HL-60/S4 treated with phorbol 12-myristate 13-acetate at 8.2 ng/mL for 4 days and 3 days (cell line): ENCODE measurements at regions not wholly inside any gene's neighbourhood (a gene's known extent, or its start where the extent isn't known, plus 50 kb on each side); places are given as distances from the start of the nearest gene placed in this dataset.
"Not testable (repeated sequence)": the region's sequence is repeated elsewhere in the genome, so short reads cannot be mapped to it uniquely, and the experiment has no call there.

Source experiments
- in situ Hi-C: fragments of 300-500 bp; cut with MboI; formaldehyde crosslinking; loops from 2 replicates; pipeline ENCODE4 v1.15.0; 2022; ENCODE audit warnings: low sequenced_read_pairs

GRCh38 chr5:42235241-42235640 is 188.0 kb upstream of the GHR start:
- in situ Hi-C loops = no loop called here

GRCh38 chr5:42235837-42236236 is 187.4 kb upstream of the GHR start:
- in situ Hi-C loops = no loop called here

- in situ Hi-C loops = no loop called here
These were observed 181.6 kb upstream of the GHR start for GRCh38 chr5:42241636-42242035.

- in situ Hi-C loops = no loop called here
These were observed 181.0 kb upstream of the GHR start for GRCh38 chr5:42242210-42242609.

- in situ Hi-C loops = no loop called here
These were observed 180.3 kb upstream of the GHR start for GRCh38 chr5:42242881-42243485.

GRCh38 chr5:42252306-42252705 is 170.9 kb upstream of the GHR start:
- in situ Hi-C loops = no loop called here

GRCh38 chr5:42259914-42260313 is 163.3 kb upstream of the GHR start:
- in situ Hi-C loops = not testable (repeated sequence)

- in situ Hi-C loops = no loop called here
These were observed 156.1 kb upstream of the GHR start for GRCh38 chr5:42267091-42267490.

- in situ Hi-C loops = not testable (repeated sequence)
These were observed 155.1 kb upstream of the GHR start for GRCh38 chr5:42268170-42268569.

GRCh38 chr5:42268630-42269029 is 154.6 kb upstream of the GHR start:
- in situ Hi-C loops = no loop called here

GRCh38 chr5:42270771-42271170 is 152.5 kb upstream of the GHR start:
- in situ Hi-C loops = no loop called here

GRCh38 chr5:42274913-42275312 is 148.3 kb upstream of the GHR start:
- in situ Hi-C loops = no loop called here

GRCh38 chr5:42277293-42277692 is 145.9 kb upstream of the GHR start:
- in situ Hi-C loops = no loop called here

GRCh38 chr5:42284584-42284983 is 138.7 kb upstream of the GHR start:
- in situ Hi-C loops = no loop called here

GRCh38 chr5:42285230-42285629 is 138.0 kb upstream of the GHR start:
- in situ Hi-C loops = no loop called here

GRCh38 chr5:42300496-42300895 is 122.7 kb upstream of the GHR start:
- in situ Hi-C loops = no loop called here

GRCh38 chr5:42301349-42301748 is 121.9 kb upstream of the GHR start:
- in situ Hi-C loops = no loop called here

- in situ Hi-C loops = no loop called here
These were observed 121.1 kb upstream of the GHR start for GRCh38 chr5:42302186-42302585.

GRCh38 chr5:42306287-42306686 is 117.0 kb upstream of the GHR start:
- in situ Hi-C loops = no loop called here

GRCh38 chr5:42309865-42310264 is 113.4 kb upstream of the GHR start:
- in situ Hi-C loops = no loop called here

GRCh38 chr5:42315214-42315613 is 108.0 kb upstream of the GHR start:
- in situ Hi-C loops = no loop called here

- in situ Hi-C loops = no loop called here
These were observed 105.7 kb upstream of the GHR start for GRCh38 chr5:42317575-42317974.

- in situ Hi-C loops = not testable (repeated sequence)
These were observed 103.7 kb upstream of the GHR start for GRCh38 chr5:42319546-42319945.
